ENCODE measurements at regions not wholly inside any gene's neighbourhood (a gene's known extent, or its start where the extent isn't known, plus 50 kb on each side); places are given as distances from the start of the nearest gene placed in this dataset.
"Not testable (repeated sequence)": the region's sequence is repeated elsewhere in the genome, so short reads cannot be mapped to it uniquely, and the experiment has no call there.

DNA sequence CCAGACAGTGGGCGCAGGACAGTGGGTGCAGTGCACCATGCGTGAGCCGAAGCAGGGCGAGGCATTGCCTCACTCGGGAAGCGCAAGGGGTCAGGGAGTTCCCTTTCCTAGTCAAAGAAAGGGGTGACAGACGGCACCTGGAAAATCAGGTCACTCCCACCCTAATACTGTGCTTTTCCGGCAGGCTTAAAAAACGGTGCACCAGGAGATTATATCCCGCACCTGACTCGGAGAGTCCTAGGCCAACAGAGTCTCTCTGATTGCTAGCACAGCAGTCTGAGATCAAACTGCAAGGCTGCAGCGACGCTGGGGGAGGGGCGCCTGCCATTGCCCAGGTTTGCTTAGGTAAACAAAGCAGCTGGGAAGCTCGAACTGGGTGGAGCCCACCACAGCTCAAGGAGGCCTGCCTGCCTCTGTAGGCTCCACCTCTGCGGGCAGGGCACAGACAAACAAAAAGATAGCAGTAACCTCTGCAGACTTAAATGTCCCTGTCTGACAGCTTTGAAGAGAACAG lies 116.4 kb downstream of the CXCL12 start:
- TF ChIP-seq CTCF, POLR2A (IDR thresholded peaks at IDR 0.05): not testable (repeated sequence)
